ENCODE measurements at regions not wholly inside any gene's neighbourhood (a gene's known extent, or its start where the extent isn't known, plus 50 kb on each side); places are given as distances from the start of the nearest gene placed in this dataset.
"Not testable (repeated sequence)": the region's sequence is repeated elsewhere in the genome, so short reads cannot be mapped to it uniquely, and the experiment has no call there.

DNA sequence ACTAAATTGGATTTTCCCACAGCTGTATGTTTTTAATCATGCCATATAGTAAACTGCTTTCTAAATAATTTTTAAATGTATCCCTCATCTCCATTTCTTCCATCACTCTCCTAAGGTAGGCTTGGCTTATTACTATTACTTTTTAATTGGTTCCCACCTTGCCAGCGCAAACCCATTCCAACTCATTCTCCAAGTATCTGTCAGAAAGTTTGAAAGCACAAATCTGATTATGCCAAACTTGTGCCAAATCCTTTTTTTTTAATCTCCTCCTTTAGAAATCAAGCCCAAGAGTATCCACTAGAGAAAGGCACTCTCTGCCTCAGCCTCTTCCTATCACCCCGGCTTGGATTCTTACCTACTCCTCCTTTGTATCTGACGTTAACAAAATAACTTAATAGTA is 784.5 kb downstream of the TBL1XR1 start:
- no peak for DNase-seq

DNA sequence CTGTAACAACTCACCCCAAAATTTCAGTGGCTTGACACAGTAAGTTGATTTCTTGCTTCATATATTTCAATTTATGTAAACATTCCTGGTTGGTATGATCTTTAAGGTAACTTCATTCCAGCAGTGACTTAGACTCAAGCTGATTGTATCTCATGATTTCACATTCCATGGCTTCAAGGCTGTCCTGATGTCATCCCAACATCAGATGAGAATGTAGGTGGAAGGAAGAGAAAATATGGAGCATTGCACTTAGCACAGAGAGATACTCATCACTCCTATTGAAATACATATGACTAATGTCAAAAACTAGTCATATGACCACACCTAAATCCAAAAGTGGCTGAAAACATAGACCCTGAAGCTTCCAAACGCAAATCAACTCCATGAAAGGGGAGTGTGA is 793.8 kb downstream of the TBL1XR1 start:
- no peak for DNase-seq

DNA sequence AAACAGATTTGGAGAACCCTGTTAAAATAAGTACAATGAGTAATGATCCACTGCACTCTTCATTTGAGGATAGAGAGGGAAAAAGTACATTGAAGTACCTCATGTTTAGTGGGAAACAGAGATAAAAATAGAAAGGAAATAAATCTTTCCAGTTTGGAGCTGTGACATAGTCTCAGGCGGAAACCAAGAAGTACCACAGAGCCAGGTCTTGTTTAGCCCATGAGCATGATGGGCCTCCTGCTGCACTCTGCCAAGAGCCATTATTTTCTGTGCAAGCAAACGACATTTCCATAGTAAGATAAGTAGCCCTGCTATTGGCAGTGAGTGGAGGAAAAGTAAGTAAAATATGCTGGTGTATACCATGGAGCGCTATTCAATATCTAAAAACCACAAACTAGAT is 796.1 kb downstream of the TBL1XR1 start:
- DNase-seq: no peak

DNA sequence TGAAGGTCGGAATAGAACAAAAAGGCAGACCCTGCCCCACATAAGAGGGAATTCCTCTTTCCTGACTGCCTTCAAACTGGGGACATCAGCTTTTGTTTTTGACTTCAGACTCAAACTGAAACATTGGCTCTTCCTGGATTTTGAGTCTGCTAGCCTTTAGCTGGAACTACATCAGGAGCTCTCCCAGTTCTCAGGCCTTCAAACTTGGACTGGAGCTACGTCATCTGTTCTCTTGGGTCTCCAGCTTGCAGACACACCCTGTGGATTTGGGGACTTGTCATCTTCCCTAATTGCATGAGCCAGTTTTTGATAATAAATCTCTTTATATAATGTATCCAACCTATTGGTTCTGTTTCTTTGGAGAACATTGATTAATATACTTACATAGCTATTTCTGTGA is 798.1 kb downstream of the TBL1XR1 start:
- DNase-seq: no peak

DNA sequence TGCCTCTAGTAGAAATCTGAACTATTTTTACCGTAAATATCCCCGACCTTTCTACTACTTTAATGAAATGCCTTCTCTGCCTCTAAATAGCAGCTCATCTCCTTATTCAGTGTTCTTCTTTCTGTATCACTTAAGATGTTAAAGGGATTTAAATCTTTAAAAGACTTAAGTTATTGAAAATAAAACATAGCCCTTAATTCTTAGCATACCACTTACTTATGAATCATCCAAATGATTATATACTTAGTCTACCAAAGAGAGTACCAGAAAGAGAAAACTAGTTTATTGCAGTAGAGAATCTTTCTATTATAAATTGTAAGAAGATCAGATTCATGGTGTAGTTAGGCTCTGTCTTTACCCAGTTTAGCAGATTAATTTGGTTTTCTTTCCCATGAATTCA is 802.0 kb downstream of the TBL1XR1 start:
- no peak for DNase-seq

DNA sequence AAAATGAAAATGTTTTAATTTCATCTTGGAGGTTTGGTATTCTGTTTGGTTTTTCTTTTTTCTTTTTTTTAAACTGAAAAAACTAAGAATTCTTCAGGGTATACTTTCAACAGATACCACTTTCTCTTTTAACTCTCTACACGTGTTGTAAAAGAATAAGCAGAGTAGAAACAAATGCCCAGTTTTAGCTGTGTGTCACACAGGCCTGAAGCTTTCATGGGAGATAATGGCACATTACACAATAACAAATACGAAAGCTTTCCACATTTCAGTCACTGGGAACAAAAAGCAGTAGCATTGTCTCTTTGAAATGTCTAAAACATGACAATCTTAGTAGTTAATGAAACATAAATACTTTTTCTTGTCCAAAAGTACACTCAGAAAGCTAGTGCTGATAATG is 818.5 kb downstream of the TBL1XR1 start:
- DNase-seq: no peak

DNA sequence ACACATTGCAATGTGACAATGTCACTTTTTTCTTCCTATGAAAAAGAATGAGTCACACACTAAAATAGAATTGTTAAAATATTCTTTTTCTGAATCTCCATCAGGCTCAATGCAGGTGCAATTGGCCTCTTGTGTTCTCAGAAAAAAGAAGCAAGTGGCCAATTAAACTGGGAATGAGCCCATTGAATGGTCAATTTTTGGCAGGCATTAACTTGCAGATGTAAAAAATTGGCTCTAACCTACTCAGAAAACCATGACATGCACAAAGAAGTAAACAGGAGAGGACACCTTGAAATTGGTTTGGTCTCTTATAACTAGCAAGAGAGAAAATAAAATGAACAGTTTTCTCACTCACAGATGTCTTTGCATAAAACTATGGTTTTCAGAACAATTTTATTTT is 820.8 kb downstream of the TBL1XR1 start:
- DNase-seq: no peak

DNA sequence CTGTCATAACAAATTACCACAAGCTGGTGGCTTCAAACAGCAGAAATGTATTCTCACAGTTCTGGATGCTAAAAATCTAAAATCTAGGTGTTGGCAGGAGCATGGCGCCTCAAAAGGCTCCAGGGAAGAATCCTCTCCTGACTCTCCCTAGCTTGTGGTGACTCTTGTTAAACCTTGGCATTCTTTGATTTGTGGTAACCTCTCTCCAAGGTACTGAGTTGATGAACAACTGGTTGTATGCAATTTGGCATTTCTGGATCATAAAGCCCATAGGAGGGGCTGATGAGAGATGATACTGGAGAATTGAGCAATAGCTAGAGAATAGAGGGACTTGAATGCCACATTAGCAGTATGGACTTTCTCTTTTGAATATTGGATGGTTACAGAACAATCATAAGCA is 821.8 kb downstream of the TBL1XR1 start:
- DNase-seq: no peak

DNA sequence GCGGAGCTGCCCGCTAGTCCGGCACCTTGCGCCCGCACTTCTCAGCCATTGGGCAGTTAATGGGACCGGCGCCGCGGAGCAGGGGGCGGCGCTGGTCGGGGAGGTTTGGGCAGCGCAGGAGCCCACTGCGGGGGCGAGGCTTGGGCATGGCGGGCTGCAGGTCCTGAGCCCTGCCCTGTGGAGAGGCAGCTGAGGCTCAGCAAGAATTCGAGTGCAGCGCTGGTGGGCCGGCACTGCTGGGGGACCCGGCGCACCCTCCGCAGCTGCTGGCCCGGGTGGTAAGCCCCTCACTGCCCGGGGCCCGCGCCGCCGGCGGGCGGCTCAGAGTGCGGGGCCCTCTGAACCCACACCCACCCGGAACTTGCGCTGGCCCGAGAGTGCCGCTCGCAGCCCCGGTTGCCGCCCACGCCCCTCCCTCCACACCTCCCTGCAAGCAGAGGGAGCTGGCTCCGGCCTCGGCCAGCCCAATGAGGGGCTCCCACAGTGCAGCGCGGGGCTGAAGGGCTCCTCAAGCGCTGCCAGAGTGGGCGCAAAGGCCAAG is 835.0 kb downstream of the TBL1XR1 start:
- no peak for DNase-seq

DNA sequence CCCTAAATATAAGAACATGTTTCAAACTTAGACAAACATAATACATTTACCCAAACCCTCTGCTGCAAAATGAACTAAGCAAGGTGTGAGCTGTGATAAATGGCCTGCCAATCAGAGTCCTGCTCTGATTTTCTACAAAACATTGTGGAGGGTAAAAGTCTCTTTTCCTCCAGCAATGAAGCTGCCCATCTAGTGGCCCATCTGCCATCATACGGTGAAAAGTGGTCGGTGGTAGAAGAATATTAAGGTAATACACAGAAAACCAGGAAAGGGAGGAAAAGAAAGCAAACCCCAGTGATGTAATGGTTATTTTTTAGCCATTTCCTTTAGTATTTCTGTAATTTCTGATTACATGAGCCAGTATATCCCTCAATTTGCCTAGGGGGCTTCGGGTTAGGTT is 838.1 kb downstream of the TBL1XR1 start:
- DNase-seq: no peak

DNA sequence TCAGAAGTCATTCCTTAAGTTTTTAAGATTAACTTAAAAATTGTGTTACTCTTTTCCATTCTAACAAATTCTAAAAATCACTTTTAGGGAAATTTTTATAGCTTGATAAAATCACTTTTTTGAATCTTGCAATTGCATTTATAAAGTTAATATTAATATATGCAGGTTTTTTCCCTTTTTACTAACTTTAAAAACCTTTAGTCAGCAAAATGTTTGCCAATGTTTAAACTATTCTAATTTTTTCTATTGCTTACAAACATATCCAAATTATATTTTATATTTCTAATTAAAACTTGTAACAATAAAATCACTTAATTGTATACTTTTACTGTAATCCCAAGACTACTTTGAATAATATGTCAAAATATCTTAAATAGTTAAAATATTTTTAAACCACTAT is 839.4 kb downstream of the TBL1XR1 start:
- DNase-seq: no peak

DNA sequence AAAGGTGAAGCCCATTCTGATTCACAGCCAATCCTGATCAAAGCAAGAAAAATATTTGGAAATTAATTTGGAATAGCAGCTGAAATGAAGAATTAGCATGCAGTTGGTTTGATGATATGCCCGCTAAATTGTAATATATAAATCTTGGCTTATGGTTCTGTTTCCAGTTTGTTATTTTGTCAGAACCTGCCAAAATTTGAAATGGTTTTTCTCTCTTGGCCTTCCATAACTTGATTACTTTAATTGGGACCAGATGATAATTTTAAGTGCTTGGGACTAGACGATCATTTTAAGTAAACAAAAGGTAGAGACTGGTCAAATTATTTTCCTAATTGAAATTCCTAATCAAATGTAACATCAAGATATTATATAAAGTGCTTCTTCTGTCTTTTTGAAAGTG is 842.4 kb downstream of the TBL1XR1 start:
- DNase-seq: no peak

DNA sequence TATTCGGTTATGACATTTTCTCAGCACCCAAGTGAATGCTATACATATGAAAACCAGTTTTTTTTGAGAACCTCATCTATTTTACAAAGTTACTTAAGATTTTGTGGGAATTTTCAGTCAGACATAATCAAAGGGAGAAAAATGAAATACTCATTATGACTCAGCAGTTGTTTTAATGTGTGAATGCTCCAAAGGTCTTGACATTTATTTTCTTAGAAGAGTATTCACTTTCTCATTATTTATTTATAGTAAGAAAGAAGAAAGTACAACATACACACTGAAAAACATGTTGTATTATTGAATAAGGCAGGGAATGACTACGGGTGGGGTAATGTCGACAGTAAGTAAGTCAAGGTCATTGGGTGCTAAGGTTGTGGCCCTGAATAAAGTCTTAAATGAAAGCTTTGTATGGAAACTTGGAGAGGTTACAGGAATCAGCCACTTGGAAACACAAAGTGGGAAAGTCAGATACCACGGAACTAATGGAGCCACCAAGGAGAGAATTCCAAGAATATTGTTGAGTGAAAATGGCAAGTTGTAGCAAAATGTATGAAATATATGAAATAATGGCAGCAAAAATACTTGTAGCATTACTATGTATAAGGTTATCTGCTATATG is 844.5 kb downstream of the TBL1XR1 start:
- DNase-seq: no peak

DNA sequence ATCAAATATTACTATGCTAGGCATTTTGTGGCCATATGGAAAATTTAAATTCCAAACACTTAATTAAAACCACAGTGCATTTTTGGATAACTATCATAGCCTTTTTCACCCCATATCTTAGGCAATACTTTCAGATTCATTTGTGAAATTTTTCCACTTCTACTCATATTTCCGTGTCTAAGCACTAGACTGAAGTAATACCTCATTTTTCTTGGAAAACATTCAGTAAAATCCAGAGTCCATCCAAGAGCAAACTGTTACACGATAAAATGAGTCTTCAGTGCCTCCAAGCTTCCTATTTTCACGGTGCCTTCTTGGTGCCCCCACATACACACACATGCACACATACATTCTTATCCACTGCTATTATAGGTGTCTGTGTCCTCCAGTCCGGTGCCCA is 845.9 kb downstream of the TBL1XR1 start:
- no peak for DNase-seq

DNA sequence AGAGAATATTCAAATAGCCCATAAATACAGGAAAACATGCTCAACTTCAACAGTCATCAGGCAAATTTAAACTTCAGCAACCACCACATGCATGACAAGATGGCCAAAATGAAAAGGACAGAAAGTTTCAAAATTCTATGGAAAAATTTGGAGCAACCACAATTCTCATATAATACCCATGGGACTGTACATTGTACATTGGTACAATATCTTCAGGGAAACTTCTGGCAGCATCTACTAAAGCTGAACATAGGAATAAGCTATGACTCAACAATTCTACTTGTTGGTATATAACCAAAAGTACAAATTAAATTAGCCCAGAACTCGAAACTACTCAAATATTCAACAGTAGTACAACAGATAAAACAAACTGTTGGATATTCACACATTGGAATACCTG is 847.6 kb downstream of the TBL1XR1 start:
- no peak for DNase-seq

DNA sequence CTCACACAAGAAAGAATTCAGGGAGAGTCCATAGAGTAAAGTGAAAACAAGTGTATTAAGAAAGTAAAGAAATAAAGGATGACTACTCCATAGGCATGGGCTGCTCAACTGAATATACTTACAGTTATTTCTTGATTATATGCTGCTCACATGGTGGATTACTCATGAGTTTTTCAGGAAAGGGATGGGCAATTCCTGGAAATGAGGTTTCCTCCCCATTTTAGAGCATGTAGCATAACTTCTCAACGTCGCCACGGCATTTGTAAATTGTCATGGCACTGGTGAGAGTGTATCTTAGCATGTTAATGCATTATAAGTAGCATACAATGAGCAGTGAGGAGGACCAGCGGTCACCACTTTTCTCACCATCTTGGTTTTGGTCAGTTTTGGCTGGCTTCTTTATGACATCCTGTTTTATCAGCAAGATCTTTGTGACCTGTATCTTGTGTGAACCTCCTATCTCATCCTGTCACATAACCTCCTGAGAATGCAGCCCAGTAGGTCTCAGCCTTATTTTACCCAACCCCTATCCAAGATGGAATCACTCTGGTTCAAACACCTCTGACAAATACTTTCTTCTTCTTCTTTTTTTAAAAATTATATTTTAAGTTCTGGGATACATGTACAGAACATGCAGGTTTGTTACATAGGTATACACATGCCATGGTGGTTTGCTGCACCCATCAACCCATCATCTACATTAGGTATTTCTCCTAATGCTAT is 849.7 kb downstream of the TBL1XR1 start:
- no peak for DNase-seq

DNA sequence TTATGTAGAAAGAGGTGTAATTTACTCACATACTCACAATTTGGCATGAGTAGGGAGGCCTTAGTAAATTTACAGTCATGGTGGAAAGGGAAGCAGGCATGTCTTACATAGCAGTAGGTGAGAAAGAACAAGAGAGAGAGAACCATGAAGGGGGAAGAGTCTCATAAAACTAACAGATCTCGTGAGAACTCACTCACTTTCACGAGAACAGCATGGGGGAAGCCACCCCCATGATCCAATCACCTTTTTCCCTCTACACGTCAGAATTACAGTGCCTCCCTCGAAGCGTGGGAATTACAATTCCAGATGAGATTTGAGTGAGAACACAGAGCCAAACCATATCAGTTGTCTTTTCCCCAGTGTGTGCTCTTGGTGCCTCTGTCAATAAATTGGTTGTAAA is 855.3 kb downstream of the TBL1XR1 start:
- no peak for DNase-seq

DNA sequence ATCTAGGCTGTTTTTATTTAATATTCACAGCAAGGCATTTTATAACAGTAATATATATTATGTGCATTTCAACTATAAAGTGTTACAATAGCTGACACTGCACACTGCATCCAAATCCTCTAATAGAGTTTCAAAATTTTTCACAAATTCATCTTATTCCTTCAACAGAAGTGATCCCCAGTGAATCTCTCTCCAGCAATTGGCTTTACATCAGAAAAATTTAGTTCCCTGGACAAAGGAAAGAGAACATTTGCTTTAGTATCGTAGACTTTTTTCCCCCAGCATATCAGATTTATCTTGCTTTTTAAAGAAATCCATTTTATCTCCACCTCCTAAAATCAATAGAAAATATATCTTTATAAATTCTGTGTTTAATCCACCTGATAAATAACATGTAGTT is 868.6 kb downstream of the TBL1XR1 start:
- DNase-seq: no peak

DNA sequence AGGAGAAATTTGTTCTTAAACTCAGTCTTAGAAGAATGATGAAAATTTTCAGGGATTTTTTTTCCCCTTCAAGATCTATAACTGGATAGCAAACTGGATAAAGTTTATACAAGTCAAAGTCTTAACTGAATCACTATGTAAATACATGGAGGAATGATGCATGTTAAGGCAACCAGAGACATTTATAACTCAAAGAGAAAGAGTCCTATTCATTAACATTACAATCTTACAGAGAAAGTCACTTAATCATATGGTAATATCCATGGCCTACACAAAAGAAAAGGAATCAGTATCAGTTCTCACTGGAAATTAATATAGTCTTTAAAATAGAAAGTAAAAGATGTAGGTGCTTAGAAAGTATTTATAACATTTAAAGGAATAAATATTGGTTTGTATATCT is 869.1 kb downstream of the TBL1XR1 start:
- DNase-seq: no peak

DNA sequence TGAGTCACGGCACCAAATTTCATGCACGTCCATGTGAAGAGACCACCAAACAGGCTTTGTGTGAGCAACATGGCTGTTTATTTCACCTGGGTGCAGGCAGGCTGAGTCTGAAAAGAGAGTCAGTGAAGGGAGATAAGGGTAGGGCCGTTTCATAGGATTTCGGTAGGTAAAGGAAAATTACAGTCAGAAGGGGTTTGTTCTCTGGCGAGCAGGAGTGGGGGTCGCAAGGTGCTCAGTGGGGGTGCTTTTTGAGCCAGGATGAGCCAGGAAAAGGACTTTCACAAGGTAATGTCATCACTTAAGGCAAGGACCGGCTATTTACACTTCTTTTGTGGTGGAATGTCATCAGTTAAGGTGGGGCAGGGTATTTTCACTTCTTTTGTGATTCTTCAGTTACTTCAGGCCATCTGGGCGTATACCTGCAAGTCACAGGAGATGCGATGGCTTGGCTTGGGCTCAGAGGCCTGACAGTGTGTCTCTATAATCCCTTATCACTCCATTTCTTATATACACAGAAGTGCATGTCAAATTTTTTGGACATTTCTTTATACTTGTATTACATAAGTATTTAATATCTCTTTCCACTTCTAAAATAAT is 870.3 kb downstream of the TBL1XR1 start:
- DNase-seq: not testable (repeated sequence)

DNA sequence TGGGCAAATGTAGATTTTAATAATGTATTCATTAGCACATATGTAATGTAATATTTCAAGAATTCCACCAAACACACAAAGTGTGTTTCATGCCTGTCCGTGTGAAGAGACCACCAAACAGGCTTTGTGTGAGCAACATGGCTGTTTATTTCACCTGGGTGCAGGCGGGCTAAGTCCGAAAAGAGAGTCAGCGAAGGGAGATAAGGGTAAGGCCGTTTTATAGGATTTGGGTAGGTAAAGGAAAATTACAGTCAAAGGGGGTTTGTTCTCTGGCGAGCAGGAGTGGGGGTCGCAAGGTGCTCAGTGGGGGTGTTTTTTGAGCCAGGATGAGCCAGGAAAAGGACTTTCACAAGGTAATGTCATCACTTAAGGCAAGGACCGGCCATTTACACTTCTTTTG is 875.8 kb downstream of the TBL1XR1 start:
- not testable (repeated sequence) for DNase-seq

DNA sequence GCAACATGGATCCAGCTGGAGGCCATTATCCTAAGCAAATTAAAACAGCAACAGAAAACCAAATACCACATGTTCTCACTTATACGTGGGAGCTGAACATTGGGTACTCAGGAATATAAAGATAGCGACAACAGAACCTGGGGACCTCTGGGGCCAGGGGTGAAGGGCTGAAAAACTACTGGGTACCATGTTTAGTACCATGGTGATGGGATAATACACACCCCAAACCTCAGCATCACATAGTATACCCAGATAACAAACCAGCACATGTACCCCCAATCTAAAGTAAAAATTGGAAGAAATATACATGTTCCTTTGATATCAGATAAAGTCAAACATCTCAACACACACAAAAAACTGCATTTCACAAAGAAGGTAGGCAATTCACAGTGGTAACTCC is 876.2 kb downstream of the TBL1XR1 start:
- no peak for DNase-seq

DNA sequence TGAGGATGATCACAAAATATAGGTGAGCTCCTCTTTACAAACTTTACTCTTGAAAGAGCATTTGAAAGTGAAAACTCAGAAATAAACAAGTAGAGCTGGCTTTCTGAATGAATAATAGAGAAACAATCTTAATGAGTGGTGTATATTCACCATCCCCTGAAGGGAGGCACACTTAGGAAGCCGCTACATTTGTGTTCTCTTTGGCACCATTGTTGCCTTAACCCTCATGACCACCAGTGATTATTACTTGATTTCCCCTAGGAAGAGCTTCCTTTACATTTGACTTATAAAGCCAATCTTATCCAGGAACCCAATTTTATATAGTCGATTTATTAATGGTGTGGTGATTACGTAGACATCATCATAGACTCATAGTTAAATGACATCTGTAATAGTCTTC is 883.9 kb downstream of the TBL1XR1 start:
- DNase-seq: no peak

DNA sequence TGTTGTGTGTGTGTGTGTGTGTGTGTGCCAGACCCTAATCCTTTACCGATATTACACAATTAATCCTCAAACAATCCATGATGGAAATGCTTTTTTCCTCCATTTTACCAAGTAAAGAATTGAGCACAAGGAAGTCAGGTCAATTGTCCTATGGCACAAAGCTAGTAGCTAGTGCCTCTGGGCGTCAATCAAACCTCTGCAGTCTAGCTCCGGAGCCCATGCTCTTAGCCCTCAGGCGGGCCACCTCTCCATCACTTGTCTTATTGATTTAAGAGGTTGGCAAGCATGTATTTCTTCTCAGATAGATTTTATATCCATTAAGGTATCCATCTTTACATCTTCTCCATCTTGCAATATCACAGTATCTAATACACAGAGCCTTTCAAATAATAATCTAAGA is 886.6 kb downstream of the TBL1XR1 start:
- no peak for DNase-seq

Measured in CD4-positive, alpha-beta T cell treated with Interleukin-4 for 1 hour (primary cell).